SK-N-SH treated with all-trans-retinoic acid at 6 μM for 48 hours (cell line): ENCODE measurements at regions not wholly inside any gene's neighbourhood (a gene's known extent, or its start where the extent isn't known, plus 50 kb on each side); places are given as distances from the start of the nearest gene placed in this dataset.

Experiments
- ATAC-seq: fragments of 200-7000 bp; cut with Tn5 transposase; 3 replicates; pipeline ENCODE4 v1.9.1; 2020; ENCODE audit warnings: mild to moderate bottlenecking, moderate library complexity
- ARNTL ChIP-seq: fragments of 450-650 bp; formaldehyde crosslinking; IDR thresholded peaks from 2 replicates; pipeline ENCODE4 v1.5.0; 2020; ENCODE audit warnings: low read depth, mild to moderate bottlenecking, moderate library complexity, borderline replicate concordance
- BACH2 ChIP-seq: fragments of 250-450 bp; sonication (Bioruptor Pico); IDR thresholded peaks from 2 replicates; pipeline ENCODE4 v1.9.0; 2021; ENCODE audit warnings: mild to moderate bottlenecking, borderline replicate concordance
- CSDC2 ChIP-seq: fragments of 250-450 bp; sonication (Bioruptor Pico); IDR thresholded peaks from 2 replicates; pipeline ENCODE4 v1.5.0; 2020; ENCODE audit warnings: mild to moderate bottlenecking, moderate library complexity
- ESRRG ChIP-seq: fragments of 250-450 bp; sonication (Bioruptor Pico); IDR thresholded peaks from 2 replicates; pipeline ENCODE4 v1.6.1; 2021; ENCODE audit warnings: mild to moderate bottlenecking
- GLIS3 ChIP-seq: fragments of 250-450 bp; sonication (Bioruptor Pico); IDR thresholded peaks from 2 replicates; pipeline ENCODE4 v1.5.0; 2020; ENCODE audit warnings: mild to moderate bottlenecking, moderate library complexity
- ISL1 ChIP-seq: fragments of 250-450 bp; sonication (Bioruptor Pico); IDR thresholded peaks from 2 replicates; pipeline ENCODE4 v2.1.2; 2022; ENCODE audit warnings: mild to moderate bottlenecking, moderate library complexity
- OSR1 ChIP-seq: fragments of 250-450 bp; sonication (Bioruptor Pico); IDR thresholded peaks from 2 replicates; pipeline ENCODE4 v1.8.0; 2022; ENCODE audit warnings: moderate library complexity, mild to moderate bottlenecking, inconsistent platforms
- PPARA ChIP-seq: fragments of 250-450 bp; sonication (Bioruptor Pico); IDR thresholded peaks from 2 replicates; pipeline ENCODE4 v1.5.0; 2020; ENCODE audit warnings: mild to moderate bottlenecking, borderline replicate concordance
- RARB ChIP-seq: fragments of 250-450 bp; sonication (Bioruptor Pico); IDR thresholded peaks from 2 replicates; pipeline ENCODE4 v1.8.0; 2021; ENCODE audit warnings: mild to moderate bottlenecking, moderate library complexity
- SNAI2 ChIP-seq: fragments of 250-450 bp; sonication (Bioruptor Pico); IDR thresholded peaks from 2 replicates; pipeline ENCODE4 v1.5.0; 2020; ENCODE audit warnings: mild to moderate bottlenecking, moderate library complexity
- TCF4 ChIP-seq: fragments of 250-450 bp; sonication (Bioruptor Pico); IDR thresholded peaks from 2 replicates; pipeline ENCODE4 v1.8.0; 2021; ENCODE audit warnings: mild to moderate bottlenecking, moderate library complexity, borderline replicate concordance
- TOX ChIP-seq: fragments of 250-450 bp; sonication (Bioruptor Pico); IDR thresholded peaks from 2 replicates; pipeline ENCODE4 v1.8.0; 2021; ENCODE audit warnings: mild to moderate bottlenecking, moderate library complexity, borderline replicate concordance
- ZC3H10 ChIP-seq: fragments of 250-450 bp; sonication (Bioruptor Pico); IDR thresholded peaks from 2 replicates; pipeline ENCODE4 v1.5.1; 2021; ENCODE audit warnings: mild to moderate bottlenecking, moderate library complexity
- ZFP3 ChIP-seq: fragments of 250-450 bp; sonication (Bioruptor Pico); IDR thresholded peaks from 2 replicates; pipeline ENCODE4 v1.5.0; 2020; ENCODE audit warnings: mild to moderate bottlenecking, moderate library complexity
- ZFP30 ChIP-seq: fragments of 450-650 bp; formaldehyde crosslinking; IDR thresholded peaks from 2 replicates; pipeline ENCODE4 v1.5.0; 2022; ENCODE audit warnings: mild to moderate bottlenecking, moderate library complexity
- ZNF565 ChIP-seq: fragments of 450-650 bp; formaldehyde crosslinking; conservative IDR thresholded peaks from 2 replicates; pipeline ENCODE4 v1.5.0; 2020; ENCODE audit warnings: low read depth, mild to moderate bottlenecking, moderate library complexity
- ZNF70 ChIP-seq: fragments of 450-650 bp; formaldehyde crosslinking; IDR thresholded peaks from 2 replicates; pipeline ENCODE4 v1.5.0; 2020; ENCODE audit warnings: mild to moderate bottlenecking, moderate library complexity
- ZNF8 ChIP-seq: fragments of 450-650 bp; formaldehyde crosslinking; IDR thresholded peaks from 2 replicates; pipeline ENCODE4 v1.5.0; 2020; ENCODE audit warnings: mild to moderate bottlenecking, moderate library complexity
- TF ChIP-seq, protein P1 (sequence below): fragments of 250-450 bp; sonication (Bioruptor Pico); IDR thresholded peaks from 2 replicates; pipeline ENCODE4 v1.8.0; 2021; ENCODE audit warnings: low read depth, mild to moderate bottlenecking, moderate library complexity, borderline replicate concordance
- TF ChIP-seq, protein P2 (sequence below): fragments of 250-450 bp; sonication (Bioruptor Pico); IDR thresholded peaks from 2 replicates; pipeline ENCODE4 v1.8.0; 2020; ENCODE audit warnings: mild to moderate bottlenecking, moderate library complexity, borderline replicate concordance
- TF ChIP-seq, protein P3 (sequence below): fragments of 250-450 bp; sonication (Bioruptor Pico); IDR thresholded peaks from 2 replicates; pipeline ENCODE4 v1.5.1; 2020; ENCODE audit warnings: low read depth, mild to moderate bottlenecking, moderate library complexity

DNA sequence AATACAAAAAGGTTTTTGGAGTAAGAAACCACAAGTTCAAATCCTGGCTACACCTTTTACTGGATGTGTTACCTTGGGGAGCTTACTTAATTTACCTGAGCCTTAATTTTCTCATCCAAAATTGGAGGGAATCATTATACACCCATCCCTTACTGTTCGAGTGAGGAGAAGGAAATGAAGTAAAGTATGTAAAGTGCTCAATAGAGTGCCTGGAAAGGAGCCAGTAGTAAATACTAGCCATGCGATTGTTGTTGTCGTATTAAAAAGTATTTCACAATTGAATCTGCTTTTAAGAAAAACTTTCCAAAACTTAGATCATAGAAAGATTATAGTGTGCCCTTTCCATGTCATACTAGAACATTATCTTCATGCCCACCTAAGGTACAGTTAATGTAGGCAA is 124.5 kb downstream of the ATXN3L start:
- TF ChIP-seq BACH2 (no peak), TCF4 (CRISPR knock-in tag) (no peak), ZFP3 (CRISPR knock-in tag) (no peak), CSDC2 (no peak), PPARA (CRISPR knock-in tag) (no peak), ISL1 (CRISPR knock-in tag) (no peak), ARNTL (no peak), OSR1 (no peak), ESRRG (no peak), RARB (no peak), ZNF70 (CRISPR knock-in tag) (no peak), GLIS3 (CRISPR knock-in tag) (no peak), SNAI2 (CRISPR knock-in tag) (no peak), TOX (no peak), ZNF8 (CRISPR knock-in tag) (no peak), ZC3H10 (CRISPR knock-in tag) (no peak), ZNF565 (CRISPR knock-in tag) (no peak)
- TF ChIP-seq, protein P1, sequence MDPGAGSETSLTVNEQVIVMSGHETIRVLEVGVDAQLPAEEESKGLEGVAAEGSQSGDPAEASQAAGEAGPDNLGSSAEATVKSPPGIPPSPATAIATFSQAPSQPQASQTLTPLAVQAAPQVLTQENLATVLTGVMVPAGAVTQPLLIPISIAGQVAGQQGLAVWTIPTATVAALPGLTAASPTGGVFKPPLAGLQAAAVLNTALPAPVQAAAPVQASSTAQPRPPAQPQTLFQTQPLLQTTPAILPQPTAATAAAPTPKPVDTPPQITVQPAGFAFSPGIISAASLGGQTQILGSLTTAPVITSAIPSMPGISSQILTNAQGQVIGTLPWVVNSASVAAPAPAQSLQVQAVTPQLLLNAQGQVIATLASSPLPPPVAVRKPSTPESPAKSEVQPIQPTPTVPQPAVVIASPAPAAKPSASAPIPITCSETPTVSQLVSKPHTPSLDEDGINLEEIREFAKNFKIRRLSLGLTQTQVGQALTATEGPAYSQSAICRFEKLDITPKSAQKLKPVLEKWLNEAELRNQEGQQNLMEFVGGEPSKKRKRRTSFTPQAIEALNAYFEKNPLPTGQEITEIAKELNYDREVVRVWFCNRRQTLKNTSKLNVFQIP (CRISPR knock-in tag): no peak
- TF ChIP-seq, protein P2, sequence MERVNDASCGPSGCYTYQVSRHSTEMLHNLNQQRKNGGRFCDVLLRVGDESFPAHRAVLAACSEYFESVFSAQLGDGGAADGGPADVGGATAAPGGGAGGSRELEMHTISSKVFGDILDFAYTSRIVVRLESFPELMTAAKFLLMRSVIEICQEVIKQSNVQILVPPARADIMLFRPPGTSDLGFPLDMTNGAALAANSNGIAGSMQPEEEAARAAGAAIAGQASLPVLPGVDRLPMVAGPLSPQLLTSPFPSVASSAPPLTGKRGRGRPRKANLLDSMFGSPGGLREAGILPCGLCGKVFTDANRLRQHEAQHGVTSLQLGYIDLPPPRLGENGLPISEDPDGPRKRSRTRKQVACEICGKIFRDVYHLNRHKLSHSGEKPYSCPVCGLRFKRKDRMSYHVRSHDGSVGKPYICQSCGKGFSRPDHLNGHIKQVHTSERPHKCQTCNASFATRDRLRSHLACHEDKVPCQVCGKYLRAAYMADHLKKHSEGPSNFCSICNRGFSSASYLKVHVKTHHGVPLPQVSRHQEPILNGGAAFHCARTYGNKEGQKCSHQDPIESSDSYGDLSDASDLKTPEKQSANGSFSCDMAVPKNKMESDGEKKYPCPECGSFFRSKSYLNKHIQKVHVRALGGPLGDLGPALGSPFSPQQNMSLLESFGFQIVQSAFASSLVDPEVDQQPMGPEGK (CRISPR knock-in tag): no peak
- TF ChIP-seq, all 23 proteins: peak for 0
- no peak for ATAC-seq

DNA sequence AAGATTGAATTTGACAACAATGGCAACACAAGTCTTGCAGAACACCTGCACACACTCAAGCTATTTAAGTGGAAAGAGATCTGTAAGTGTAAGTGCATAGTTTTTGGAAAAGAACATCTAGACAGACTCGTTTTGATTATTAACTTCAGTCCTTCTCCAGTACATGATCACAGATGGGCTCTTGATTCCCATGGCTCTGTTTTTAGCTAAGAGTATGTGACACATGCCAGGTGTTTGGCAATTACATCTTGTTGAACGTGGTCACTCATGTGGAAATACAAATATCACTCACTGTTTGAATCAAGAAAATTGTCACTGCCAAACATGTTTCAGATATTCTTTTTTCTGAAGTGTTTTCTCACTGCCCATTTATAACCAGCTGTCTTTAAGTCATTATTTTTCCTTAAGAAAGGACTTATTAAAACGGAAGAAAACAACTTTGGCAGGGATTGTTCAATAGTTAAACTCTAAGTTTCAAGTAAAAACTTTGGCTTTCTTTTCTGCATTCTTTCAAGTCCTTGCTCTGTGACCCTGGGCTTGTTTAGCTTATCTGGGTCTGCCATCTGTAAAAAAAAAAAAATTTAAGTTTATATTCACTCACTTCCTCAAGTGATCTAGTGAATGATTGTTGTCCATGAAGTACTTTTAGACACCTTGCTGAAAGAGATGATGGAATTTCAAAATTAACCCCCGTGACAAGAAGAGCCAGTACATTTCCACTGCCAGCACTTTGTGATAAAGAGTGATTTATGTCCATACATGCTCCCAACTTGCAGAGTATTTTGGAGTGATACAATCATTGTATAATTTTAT is 125.4 kb downstream of the ATXN3L start:
- ATAC-seq: peak; percentile 44
- TF ChIP-seq ZFP30 (CRISPR knock-in tag) (no peak), OSR1 (no peak), ZNF8 (CRISPR knock-in tag) (no peak), ARNTL (no peak), ISL1 (CRISPR knock-in tag) (no peak), GLIS3 (CRISPR knock-in tag) (no peak), CSDC2 (no peak), SNAI2 (CRISPR knock-in tag) (no peak), ZC3H10 (CRISPR knock-in tag) (no peak), ZFP3 (CRISPR knock-in tag) (no peak), BACH2 (no peak)
- TF ChIP-seq, protein P3, sequence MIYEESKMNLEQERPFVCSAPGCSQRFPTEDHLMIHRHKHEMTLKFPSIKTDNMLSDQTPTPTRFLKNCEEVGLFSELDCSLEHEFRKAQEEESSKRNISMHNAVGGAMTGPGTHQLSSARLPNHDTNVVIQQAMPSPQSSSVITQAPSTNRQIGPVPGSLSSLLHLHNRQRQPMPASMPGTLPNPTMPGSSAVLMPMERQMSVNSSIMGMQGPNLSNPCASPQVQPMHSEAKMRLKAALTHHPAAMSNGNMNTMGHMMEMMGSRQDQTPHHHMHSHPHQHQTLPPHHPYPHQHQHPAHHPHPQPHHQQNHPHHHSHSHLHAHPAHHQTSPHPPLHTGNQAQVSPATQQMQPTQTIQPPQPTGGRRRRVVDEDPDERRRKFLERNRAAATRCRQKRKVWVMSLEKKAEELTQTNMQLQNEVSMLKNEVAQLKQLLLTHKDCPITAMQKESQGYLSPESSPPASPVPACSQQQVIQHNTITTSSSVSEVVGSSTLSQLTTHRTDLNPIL (CRISPR knock-in tag): no peak
- TF ChIP-seq, protein P1 (CRISPR knock-in tag): no peak

DNA sequence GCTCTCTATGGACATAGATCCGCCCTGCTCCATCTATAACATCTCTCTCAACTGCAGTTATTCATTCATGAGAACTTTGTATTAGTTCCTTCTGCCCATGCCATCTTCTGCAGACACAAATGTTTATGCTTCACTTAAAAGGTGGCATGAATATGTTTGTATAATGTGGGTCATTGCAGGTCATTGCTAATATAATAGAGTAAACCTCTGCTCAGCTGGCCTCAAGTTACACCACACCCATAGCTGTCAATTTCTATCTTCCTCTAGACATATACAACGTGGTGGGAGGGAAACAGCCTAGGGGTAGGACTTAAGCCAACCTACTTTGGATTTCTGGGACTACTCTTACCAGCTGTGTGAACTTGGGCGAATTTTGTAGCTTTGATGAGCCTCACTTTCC is 129.8 kb downstream of the ATXN3L start:
- TF ChIP-seq ESRRG: no peak
- no peak for TF ChIP-seq ZNF8 (CRISPR knock-in tag)
- TF ChIP-seq TCF4 (CRISPR knock-in tag): no peak
- TF ChIP-seq, protein P3 (CRISPR knock-in tag): no peak
- TF ChIP-seq ZFP3 (CRISPR knock-in tag): no peak
- no peak for TF ChIP-seq ZNF70 (CRISPR knock-in tag)
- TF ChIP-seq ZC3H10 (CRISPR knock-in tag): no peak
- TF ChIP-seq, protein P2 (CRISPR knock-in tag): no peak
- TF ChIP-seq TOX: no peak
- TF ChIP-seq PPARA (CRISPR knock-in tag): no peak
- no peak for TF ChIP-seq ARNTL
- ATAC-seq: 0 out of 3 replicates have a peak, but pooled peaks have one; percentile 29
